ENCODE measurements at regions not wholly inside any gene's neighbourhood (a gene's known extent, or its start where the extent isn't known, plus 50 kb on each side); places are given as distances from the start of the nearest gene placed in this dataset.

DNA sequence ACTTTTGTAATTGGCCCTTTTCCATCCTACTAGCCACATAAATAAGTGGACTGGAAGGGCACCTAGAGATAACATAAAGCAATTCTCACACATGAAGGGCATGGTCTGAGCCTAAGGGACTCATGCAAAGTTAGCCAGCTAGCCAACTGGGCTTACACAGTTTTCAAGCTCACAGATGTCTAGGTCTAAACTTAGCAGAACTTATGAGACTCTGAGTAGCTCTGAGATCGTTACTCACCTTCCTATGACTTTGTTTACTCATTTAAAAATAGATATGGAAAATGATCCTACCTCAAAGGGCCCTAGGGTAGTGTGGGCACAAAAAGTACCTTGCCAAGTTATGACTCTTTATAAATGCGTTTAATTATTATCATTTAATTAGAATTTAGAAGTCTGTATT lies 410.4 kb upstream of the MPDZ start:
- TF ChIP-seq, protein P1, sequence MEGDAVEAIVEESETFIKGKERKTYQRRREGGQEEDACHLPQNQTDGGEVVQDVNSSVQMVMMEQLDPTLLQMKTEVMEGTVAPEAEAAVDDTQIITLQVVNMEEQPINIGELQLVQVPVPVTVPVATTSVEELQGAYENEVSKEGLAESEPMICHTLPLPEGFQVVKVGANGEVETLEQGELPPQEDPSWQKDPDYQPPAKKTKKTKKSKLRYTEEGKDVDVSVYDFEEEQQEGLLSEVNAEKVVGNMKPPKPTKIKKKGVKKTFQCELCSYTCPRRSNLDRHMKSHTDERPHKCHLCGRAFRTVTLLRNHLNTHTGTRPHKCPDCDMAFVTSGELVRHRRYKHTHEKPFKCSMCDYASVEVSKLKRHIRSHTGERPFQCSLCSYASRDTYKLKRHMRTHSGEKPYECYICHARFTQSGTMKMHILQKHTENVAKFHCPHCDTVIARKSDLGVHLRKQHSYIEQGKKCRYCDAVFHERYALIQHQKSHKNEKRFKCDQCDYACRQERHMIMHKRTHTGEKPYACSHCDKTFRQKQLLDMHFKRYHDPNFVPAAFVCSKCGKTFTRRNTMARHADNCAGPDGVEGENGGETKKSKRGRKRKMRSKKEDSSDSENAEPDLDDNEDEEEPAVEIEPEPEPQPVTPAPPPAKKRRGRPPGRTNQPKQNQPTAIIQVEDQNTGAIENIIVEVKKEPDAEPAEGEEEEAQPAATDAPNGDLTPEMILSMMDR (IDR thresholded peaks at IDR 0.05; ENCODE audit: low read length) = no peak
- no peak for TF ChIP-seq EZH2 (IDR thresholded peaks at IDR 0.05; ENCODE audit: borderline replicate concordance, low read length)
- H2AFZ ChIP-seq (ENCODE audit: low read length) = no peak overlapping the region

GRCh38 chr9:13688990-13689600 lies 409.6 kb upstream of the MPDZ start:
- Histone ChIP-seq H3K36me3 (ENCODE audit: insufficient read depth, low read length) (no peaks in the 10 kb centered on the region), H3K4me3 (ENCODE audit: low read depth, low read length, poor library complexity, severe bottlenecking) (no peak overlapping the region), H3K79me2 (ENCODE audit: insufficient read depth, low read length) (no peaks in the 10 kb centered on the region), H3K4me1 (ENCODE audit: insufficient read depth, low read length, severe bottlenecking) (no peaks in the 10 kb centered on the region), H3K27me3 (ENCODE audit: insufficient read depth, low read length) (no peaks in the 10 kb centered on the region), H3F3A (ENCODE audit: insufficient read depth, low read length) (no peaks in the 10 kb centered on the region), H2AFZ (ENCODE audit: low read length) (no peak overlapping the region), H3K27ac (ENCODE audit: low read depth, low read length, poor library complexity, severe bottlenecking) (no peak overlapping the region), H3K9me3 (ENCODE audit: low read length) (no peaks in the 10 kb centered on the region), H3K9me2 (ENCODE audit: low read depth, low read length) (no peaks in the 10 kb centered on the region), H4K20me1 (ENCODE audit: insufficient read depth, low read length) (no peaks in the 10 kb centered on the region), H3K9ac (ENCODE audit: low read length) (no peak overlapping the region), H3K4me2 (ENCODE audit: low read length) (no peak overlapping the region)
- TF ChIP-seq, protein P1 (IDR thresholded peaks at IDR 0.05; ENCODE audit: low read length) = peak; percentile 13; the same call in 1 of the 2 replicates
- TF ChIP-seq EZH2 (IDR thresholded peaks at IDR 0.05; ENCODE audit: borderline replicate concordance, low read length) = no peak

More for the DNA sequence above, 410.4 kb upstream of the MPDZ start:
- Histone ChIP-seq H3K9me3 (ENCODE audit: low read length) (no peaks in the 10 kb centered on the region), H3K79me2 (ENCODE audit: insufficient read depth, low read length) (no peaks in the 10 kb centered on the region), H3K4me1 (ENCODE audit: insufficient read depth, low read length, severe bottlenecking) (no peaks in the 10 kb centered on the region), H3K27me3 (ENCODE audit: insufficient read depth, low read length) (no peaks in the 10 kb centered on the region), H3K9ac (ENCODE audit: low read length) (no peak overlapping the region), H3K27ac (ENCODE audit: low read depth, low read length, poor library complexity, severe bottlenecking) (no peak overlapping the region), H3K36me3 (ENCODE audit: insufficient read depth, low read length) (no peaks in the 10 kb centered on the region), H3K4me2 (ENCODE audit: low read length) (no peak overlapping the region), H4K20me1 (ENCODE audit: insufficient read depth, low read length) (no peaks in the 10 kb centered on the region), H3F3A (ENCODE audit: insufficient read depth, low read length) (no peaks in the 10 kb centered on the region), H3K9me2 (ENCODE audit: low read depth, low read length) (no peaks in the 10 kb centered on the region), H3K4me3 (ENCODE audit: low read depth, low read length, poor library complexity, severe bottlenecking) (no peak overlapping the region)

- Histone ChIP-seq H3K9me3 (ENCODE audit: low read length) (no peaks in the 10 kb centered on the region), H3K36me3 (ENCODE audit: insufficient read depth, low read length) (no peaks in the 10 kb centered on the region), H3K27ac (ENCODE audit: low read depth, low read length, poor library complexity, severe bottlenecking) (no peak overlapping the region), H3K9me2 (ENCODE audit: low read depth, low read length) (no peaks in the 10 kb centered on the region), H3K9ac (ENCODE audit: low read length) (no peak overlapping the region), H3K4me3 (ENCODE audit: low read depth, low read length, poor library complexity, severe bottlenecking) (no peak overlapping the region), H3K4me1 (ENCODE audit: insufficient read depth, low read length, severe bottlenecking) (no peaks in the 10 kb centered on the region), H3K79me2 (ENCODE audit: insufficient read depth, low read length) (no peaks in the 10 kb centered on the region), H3K4me2 (ENCODE audit: low read length) (no peak overlapping the region), H4K20me1 (ENCODE audit: insufficient read depth, low read length) (no peaks in the 10 kb centered on the region), H2AFZ (ENCODE audit: low read length) (no peak overlapping the region), H3K27me3 (ENCODE audit: insufficient read depth, low read length) (no peaks in the 10 kb centered on the region), H3F3A (ENCODE audit: insufficient read depth, low read length) (no peaks in the 10 kb centered on the region)
- TF ChIP-seq, protein P1 (IDR thresholded peaks at IDR 0.05; ENCODE audit: low read length) = no peak
- TF ChIP-seq EZH2 (IDR thresholded peaks at IDR 0.05; ENCODE audit: borderline replicate concordance, low read length) = no peak
Observed at GRCh38 chr9:13688223-13688989, 408.9 kb upstream of the MPDZ start.
